Vagina (tissue), 2 donors: ENCODE measurements at regions not wholly inside any gene's neighbourhood (a gene's known extent, or its start where the extent isn't known, plus 50 kb on each side); places are given as distances from the start of the nearest gene placed in this dataset.

Source experiments
- CTCF ChIP-seq, 3 experiments: fragments of 450-650 bp in 2 of 3; fragments of 200-600 bp in 1 of 3; sonication (generic) in 1 of 3; IDR thresholded peaks; one replicate each; pipeline ENCODE4 v1.5.1; 2017 to 2019; ENCODE audit warnings: antibody characterized with exemption in 3 of 3, mild to moderate bottlenecking in 2 of 3, moderate library complexity in 2 of 3
- POLR2A ChIP-seq, 2 donors: fragments of 450-650 bp; IDR thresholded peaks; one replicate each; pipeline ENCODE4 v1.6.1; 2017; ENCODE audit warnings: antibody characterized with exemption in 2 of 2, mild to moderate bottlenecking in 2 of 2, moderate library complexity in 2 of 2
- POLR2AphosphoS5 ChIP-seq, 2 donors: sonication (generic); formaldehyde crosslinking; IDR thresholded peaks; one replicate each; pipeline ENCODE4 v1.9.0; 2017; ENCODE audit warnings: antibody characterized with exemption in 2 of 2, mild to moderate bottlenecking in 2 of 2, low read depth in 1 of 2; ENCODE audit not compliant: insufficient read depth in 1 of 2

- TF ChIP-seq POLR2A (IDR thresholded peaks at IDR 0.05): no peak
- no peak for TF ChIP-seq CTCF (IDR thresholded peaks at IDR 0.05)
- TF ChIP-seq POLR2AphosphoS5 (IDR thresholded peaks at IDR 0.05; ENCODE audit: insufficient read depth in 1 of 2, low read depth in 1 of 2): no peak
Observed at GRCh38 chr18:45208164-45208563, 407.1 kb upstream of the SLC14A2 start.
